Uterus (tissue), 3 donors: ENCODE measurements at regions not wholly inside any gene's neighbourhood (a gene's known extent, or its start where the extent isn't known, plus 50 kb on each side); places are given as distances from the start of the nearest gene placed in this dataset.

ENCODE experiments used
- DNase-seq, 2 donors: peaks; one replicate each; pipeline ENCODE4 v3.0.0-alpha.2; 2019 to 2020
- H3K27ac ChIP-seq, 2 donors: fragments of 200-600 bp; sonication (generic); 1 replicate in 1 of 2; 2 replicates in 1 of 2; pipeline ENCODE4 v1.5.1; 2016 to 2018
- H3K27me3 ChIP-seq, 2 donors: fragments of 200-600 bp; sonication (generic); one replicate each; pipeline ENCODE4 v1.5.1; 2018 to 2019; ENCODE audit warnings: control low read depth in 1 of 2
- H3K36me3 ChIP-seq, 2 donors: fragments of 200-600 bp; sonication (generic); one replicate each; pipeline ENCODE4 v1.5.1; 2019; ENCODE audit warnings: control low read depth in 1 of 2
- H3K4me1 ChIP-seq, 2 donors: fragments of 200-600 bp; sonication (generic); one replicate each; pipeline ENCODE4 v1.5.1; 2018 to 2019; ENCODE audit warnings: control low read depth in 1 of 2
- H3K4me3 ChIP-seq, 2 donors: fragments of 200-600 bp; sonication (generic); 1 replicate in 1 of 2; 2 replicates in 1 of 2; pipeline ENCODE4 v1.5.1; 2018 to 2019; ENCODE audit warnings: mild to moderate bottlenecking in 1 of 2
- H3K9me3 ChIP-seq, 2 donors: fragments of 200-600 bp; sonication (generic); one replicate each; pipeline ENCODE4 v1.5.1; 2019; ENCODE audit warnings: control low read depth in 1 of 2
- CTCF ChIP-seq, 4 experiments: fragments of 200-600 bp in 2 of 4; fragments of 450-650 bp in 2 of 4; sonication (generic) in 2 of 4; IDR thresholded peaks; one replicate each; pipeline ENCODE4 v1.5.1; 2016 to 2019; ENCODE audit warnings: antibody characterized with exemption in 4 of 4, mild to moderate bottlenecking in 2 of 4, moderate library complexity in 1 of 4
- POLR2A ChIP-seq, 2 donors: fragments of 450-650 bp; IDR thresholded peaks; one replicate each; pipeline ENCODE4 v1.6.1; 2016; ENCODE audit warnings: antibody characterized with exemption in 2 of 2, mild to moderate bottlenecking in 1 of 2, moderate library complexity in 1 of 2
- intact Hi-C: fragments of 100-400 bp; cut with DNase I; formaldehyde crosslinking; loops from one replicate; pipeline ENCODE4 v1.15.1; 2023; ENCODE audit warnings: low total_unique reads
- donor health status: DM: yes; HTN: yes; CAD: no.

- H3K4me3 ChIP-seq = no peak overlapping the region
- H3K27ac ChIP-seq = no peak overlapping the region
- intact Hi-C loops = no loop called here
Observed at GRCh38 chr6:14286634-14287428, 169.3 kb downstream of the CD83 start.

GRCh38 chr6:14287707-14288106, 170.1 kb downstream of the CD83 start:
- no peaks in the 10 kb centered on the region for H3K27me3 ChIP-seq
- intact Hi-C loops = no loop called here
- no peaks in the 10 kb centered on the region for H3K9me3 ChIP-seq
- TF ChIP-seq POLR2A (IDR thresholded peaks at IDR 0.05) (no peak), CTCF (IDR thresholded peaks at IDR 0.05) (no peak)
- no peaks in the 10 kb centered on the region for H3K36me3 ChIP-seq
- no peak overlapping the region for H3K4me3 ChIP-seq
- no peak for DNase-seq
- H3K4me1 ChIP-seq = peaks cover 0 to 4% of the 10 kb centered on the region in 2 donors
- H3K27ac ChIP-seq = no peak overlapping the region

More at GRCh38 chr6:14286634-14287428, 169.3 kb downstream of the CD83 start:
- Histone ChIP-seq H3K27me3 (no peaks in the 10 kb centered on the region), H3K36me3 (no peaks in the 10 kb centered on the region), H3K9me3 (no peaks in the 10 kb centered on the region), H3K4me1 (peaks cover 0 to 4% of the 10 kb centered on the region in 2 donors)
- TF ChIP-seq CTCF (IDR thresholded peaks at IDR 0.05) (no peak), POLR2A (IDR thresholded peaks at IDR 0.05) (no peak)
- no peak for DNase-seq

DNA sequence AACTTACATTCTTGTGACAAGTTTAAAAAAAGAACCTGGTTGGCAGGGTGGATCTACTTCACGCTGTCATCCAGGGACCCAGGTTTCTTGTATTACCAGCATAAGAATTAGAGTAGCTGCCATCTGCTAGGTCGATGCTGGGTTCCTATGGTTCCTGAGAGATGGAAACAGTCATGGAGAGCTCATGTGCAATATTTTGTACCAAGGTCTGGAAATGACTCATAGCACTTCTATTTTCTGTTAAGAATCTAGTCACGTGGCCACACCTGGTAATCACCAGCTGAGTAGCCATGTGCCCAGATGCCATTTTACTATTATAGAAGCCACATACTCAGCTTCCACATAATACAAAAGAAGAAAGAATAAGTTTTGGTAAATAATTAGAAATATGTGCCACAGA, 171.3 kb downstream of the CD83 start:
- TF ChIP-seq CTCF (IDR thresholded peaks at IDR 0.05) (no peak), POLR2A (IDR thresholded peaks at IDR 0.05) (no peak)
- no peak for DNase-seq
- intact Hi-C loops = no loop called here
- H3K27ac ChIP-seq = no peak overlapping the region
- peaks cover 0 to 4% of the 10 kb centered on the region in 2 donors for H3K4me1 ChIP-seq
- H3K4me3 ChIP-seq = no peak overlapping the region
- no peaks in the 10 kb centered on the region for H3K27me3 ChIP-seq
- H3K36me3 ChIP-seq = no peaks in the 10 kb centered on the region
- no peaks in the 10 kb centered on the region for H3K9me3 ChIP-seq

DNA sequence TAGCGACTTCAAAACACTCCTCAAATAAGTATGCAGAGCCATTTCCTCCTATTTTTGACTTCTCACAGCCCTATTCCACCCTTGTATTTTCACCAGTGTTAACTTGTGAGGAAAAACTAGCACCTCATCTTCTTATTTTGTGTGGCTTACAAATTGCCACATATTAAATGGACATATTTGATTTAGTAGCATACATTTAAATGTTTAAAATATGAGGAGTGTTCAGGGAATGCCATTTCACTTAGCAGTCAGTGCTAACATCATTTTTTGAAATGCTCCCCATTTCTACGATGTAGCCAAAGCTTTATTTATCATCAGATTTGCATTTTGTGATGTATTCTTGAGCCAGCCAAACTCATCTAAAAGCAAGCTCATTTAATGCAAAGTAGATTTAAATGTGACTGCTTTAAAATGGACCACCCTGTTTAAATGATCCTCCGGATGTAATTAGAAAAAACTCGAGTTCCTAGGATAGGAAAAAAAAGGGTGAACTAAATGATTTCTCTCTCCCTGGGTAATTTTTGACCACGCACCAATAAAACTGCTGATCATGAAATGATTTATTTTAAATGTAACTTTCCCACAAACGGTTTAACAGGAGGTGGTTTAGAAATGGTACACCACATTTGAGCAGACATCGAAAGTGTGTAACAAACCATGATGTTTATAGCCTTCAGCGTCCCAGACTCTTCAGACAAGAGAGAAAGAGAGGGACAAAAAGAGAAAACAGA, 172.6 kb downstream of the CD83 start:
- no peaks in the 10 kb centered on the region for H3K9me3 ChIP-seq
- H3K4me1 ChIP-seq = no peaks in the 10 kb centered on the region
- intact Hi-C loops = no loop called here
- no peaks in the 10 kb centered on the region for H3K27me3 ChIP-seq
- H3K4me3 ChIP-seq = no peak overlapping the region
- DNase-seq = no peak
- no peak for TF ChIP-seq CTCF (IDR thresholded peaks at IDR 0.05)
- TF ChIP-seq POLR2A (IDR thresholded peaks at IDR 0.05) = no peak
- H3K27ac ChIP-seq = no peak overlapping the region
- no peaks in the 10 kb centered on the region for H3K36me3 ChIP-seq

GRCh38 chr6:14290772-14291330, 173.3 kb downstream of the CD83 start:
- no peaks in the 10 kb centered on the region for H3K9me3 ChIP-seq
- no peak overlapping the region for H3K4me3 ChIP-seq
- no peaks in the 10 kb centered on the region for H3K4me1 ChIP-seq
- TF ChIP-seq CTCF (IDR thresholded peaks at IDR 0.05) (no peak), POLR2A (IDR thresholded peaks at IDR 0.05) (no peak)
- no peak for DNase-seq
- intact Hi-C loops = no loop called here
- H3K27ac ChIP-seq = no peak overlapping the region
- no peaks in the 10 kb centered on the region for H3K27me3 ChIP-seq
- no peaks in the 10 kb centered on the region for H3K36me3 ChIP-seq
